ENCODE measurements at regions not wholly inside any gene's neighbourhood (a gene's known extent, or its start where the extent isn't known, plus 50 kb on each side); places are given as distances from the start of the nearest gene placed in this dataset.

DNA sequence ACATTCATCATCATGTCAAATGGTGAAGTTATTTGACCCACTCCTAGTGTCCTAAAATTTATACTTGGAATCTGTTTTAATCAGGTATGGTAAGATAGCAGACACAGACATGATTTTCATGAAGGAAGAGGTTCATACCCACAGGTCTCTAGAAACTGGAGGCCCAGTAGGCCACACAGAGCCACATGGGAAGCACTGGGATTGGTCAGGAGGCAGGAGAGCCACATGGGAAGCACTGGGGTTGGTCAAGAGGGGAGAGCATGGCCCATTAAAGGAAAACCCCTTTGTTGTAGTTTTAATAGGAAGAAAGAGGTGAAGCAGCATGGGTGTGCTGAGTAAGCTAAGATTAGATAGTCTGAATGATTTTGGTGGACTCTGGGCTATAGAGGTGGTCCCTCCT is 356.9 kb downstream of the MFSD1 start:
- DNase-seq (ENCODE audit: insufficient read length) (no peak), FAIRE-seq (no peak)
- TF ChIP-seq TAF1 (IDR thresholded peaks at IDR 0.05; ENCODE audit: borderline replicate concordance, low read depth, low read length) (no peak), POLR2A (IDR thresholded peaks at IDR 0.05; ENCODE audit: low read depth, low read length) (no peak), POLR2AphosphoS5 (IDR thresholded peaks at IDR 0.05; ENCODE audit: low read depth, low read length) (no peak)

DNA sequence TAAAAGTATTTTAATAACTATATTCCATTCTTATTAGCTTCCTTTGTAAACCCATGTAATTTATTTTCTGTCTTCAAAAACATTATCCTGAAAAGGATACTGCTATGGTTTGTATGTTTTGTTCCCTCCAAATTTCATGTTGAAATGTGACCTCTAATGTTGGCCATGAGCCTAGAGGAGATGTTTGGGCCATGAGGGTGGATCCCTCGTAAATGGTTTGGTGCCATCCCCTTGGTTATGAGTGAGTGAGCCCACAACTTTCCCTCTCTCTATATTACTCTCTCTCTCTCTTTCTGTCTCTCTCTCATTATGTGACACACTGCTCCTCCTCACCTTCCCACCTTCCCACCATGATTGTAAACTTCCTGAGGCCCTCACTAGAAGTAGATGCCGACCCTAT is 357.7 kb downstream of the MFSD1 start:
- FAIRE-seq (no peak), DNase-seq (ENCODE audit: insufficient read length) (no peak)
- TF ChIP-seq POLR2AphosphoS5 (IDR thresholded peaks at IDR 0.05; ENCODE audit: low read depth, low read length) (no peak), TAF1 (IDR thresholded peaks at IDR 0.05; ENCODE audit: borderline replicate concordance, low read depth, low read length) (no peak), POLR2A (IDR thresholded peaks at IDR 0.05; ENCODE audit: low read depth, low read length) (no peak)

DNA sequence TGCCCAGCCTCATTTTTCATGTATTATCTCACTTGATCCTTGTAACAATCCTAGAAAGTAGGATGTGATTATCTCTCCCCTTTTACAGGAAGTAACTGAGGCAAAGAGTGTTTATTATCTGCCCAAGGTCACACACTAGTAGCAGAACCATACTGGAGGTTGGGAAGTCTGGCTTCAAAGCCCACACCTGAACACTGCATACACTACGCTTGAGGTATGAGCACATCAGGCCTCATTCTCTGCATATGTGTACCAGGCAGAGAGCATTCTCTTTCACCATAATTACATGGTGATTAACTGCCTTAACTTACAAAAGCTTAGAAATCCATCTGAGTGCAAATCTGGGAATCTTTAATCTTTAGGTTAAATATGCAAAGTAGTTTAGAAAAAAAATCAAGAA is 361.8 kb downstream of the MFSD1 start:
- no peak for DNase-seq (ENCODE audit: insufficient read length)
- no peak for TF ChIP-seq TAF1 (IDR thresholded peaks at IDR 0.05; ENCODE audit: borderline replicate concordance, low read depth, low read length)
- TF ChIP-seq POLR2AphosphoS5 (IDR thresholded peaks at IDR 0.05; ENCODE audit: low read depth, low read length): no peak
- no peak for TF ChIP-seq POLR2A (IDR thresholded peaks at IDR 0.05; ENCODE audit: low read depth, low read length)
- no peak for FAIRE-seq

DNA sequence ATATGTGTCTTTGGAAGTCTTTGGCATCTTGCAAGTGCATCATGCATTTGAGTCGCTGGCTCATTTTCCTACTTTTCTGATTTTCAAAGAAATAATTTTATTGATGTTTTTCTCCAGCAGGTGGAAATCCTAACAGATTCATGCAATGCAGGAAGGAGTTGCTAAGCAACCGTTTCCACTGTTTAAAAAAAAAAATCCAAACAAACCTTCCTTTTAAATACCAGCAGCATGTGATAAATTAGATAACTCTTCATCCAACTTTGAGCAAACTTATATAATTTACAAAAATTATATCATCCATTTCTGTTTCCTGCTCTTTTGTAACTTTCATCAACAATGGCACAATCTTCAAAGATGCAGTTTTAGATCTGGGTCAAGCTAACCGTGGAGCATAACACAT is 364.1 kb downstream of the MFSD1 start:
- DNase-seq (ENCODE audit: insufficient read length) (no peak), FAIRE-seq (no peak)
- no peak for TF ChIP-seq TAF1 (IDR thresholded peaks at IDR 0.05; ENCODE audit: borderline replicate concordance, low read depth, low read length)
- TF ChIP-seq POLR2A (IDR thresholded peaks at IDR 0.05; ENCODE audit: low read depth, low read length): no peak
- no peak for TF ChIP-seq POLR2AphosphoS5 (IDR thresholded peaks at IDR 0.05; ENCODE audit: low read depth, low read length)

DNA sequence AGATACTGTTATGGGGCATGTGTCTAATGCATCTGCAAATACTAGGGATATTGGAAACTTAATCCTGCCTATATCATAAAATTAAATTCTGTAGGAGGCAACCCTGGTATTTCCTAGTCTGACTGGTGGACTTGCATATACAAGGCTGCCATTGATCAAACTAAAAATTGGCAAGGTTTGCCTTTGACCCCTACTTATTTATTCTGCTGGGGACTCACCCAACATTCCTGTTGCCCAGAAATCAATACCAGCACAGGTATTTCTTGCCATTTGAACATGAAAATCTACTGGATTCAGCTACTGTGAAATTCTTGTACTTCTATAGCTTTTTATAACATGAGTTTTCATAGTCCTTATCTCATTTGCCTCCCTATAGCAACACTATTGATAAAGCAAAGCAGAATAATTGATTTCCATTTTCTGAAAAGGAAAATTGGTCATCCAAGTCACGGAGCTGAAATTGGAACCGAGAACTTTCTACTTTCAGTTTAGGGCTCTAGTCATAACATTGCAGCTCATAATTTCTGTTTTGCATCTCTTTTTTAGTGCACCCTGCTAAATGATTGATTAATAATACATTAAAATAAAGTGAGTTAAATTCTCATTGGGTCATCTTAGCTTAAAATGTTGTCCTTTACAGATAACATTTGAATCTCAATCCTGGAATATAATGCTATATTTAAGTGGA is 365.2 kb downstream of the MFSD1 start:
- no peak for FAIRE-seq
- no peak for TF ChIP-seq POLR2AphosphoS5 (IDR thresholded peaks at IDR 0.05; ENCODE audit: low read depth, low read length)
- no peak for TF ChIP-seq TAF1 (IDR thresholded peaks at IDR 0.05; ENCODE audit: borderline replicate concordance, low read depth, low read length)
- no peak for TF ChIP-seq POLR2A (IDR thresholded peaks at IDR 0.05; ENCODE audit: low read depth, low read length)
- DNase-seq (ENCODE audit: insufficient read length): no peak

DNA sequence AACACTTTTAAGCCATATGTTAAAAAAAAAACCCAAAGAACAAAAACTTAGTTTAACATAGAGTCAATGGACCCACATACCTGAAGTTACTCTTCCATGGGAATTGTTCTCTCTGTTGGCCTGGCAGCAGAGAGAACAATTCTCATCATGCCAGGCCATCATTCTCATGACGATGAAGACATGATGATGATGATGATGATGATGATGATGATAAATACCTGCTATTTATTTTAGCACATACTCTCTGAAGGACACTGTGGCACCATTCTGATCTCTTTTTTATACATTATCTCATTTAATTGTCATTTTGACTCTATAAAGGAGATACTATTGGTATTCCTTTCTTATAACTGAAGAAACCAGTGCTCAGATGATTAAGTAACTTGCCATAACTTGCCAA is 366.9 kb downstream of the MFSD1 start:
- FAIRE-seq: no peak

DNA sequence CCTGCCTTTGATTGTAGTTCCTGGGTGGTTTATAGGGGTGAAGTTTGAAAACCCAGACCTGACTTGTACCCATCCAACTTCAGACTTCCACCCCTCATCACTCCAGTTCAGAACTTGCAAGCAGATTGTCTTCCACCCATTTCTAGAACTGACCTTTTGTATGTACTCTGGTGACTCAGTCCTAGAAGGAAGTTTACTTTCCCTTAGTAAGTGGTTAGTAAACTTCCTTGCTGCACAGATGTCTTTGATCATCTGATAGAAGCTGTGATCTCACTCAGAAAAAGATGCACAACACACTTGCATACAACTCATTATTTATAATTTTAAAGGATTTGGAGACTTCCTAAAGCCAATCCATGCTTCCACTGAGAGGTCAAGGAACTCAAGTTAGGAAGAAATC is 368.0 kb downstream of the MFSD1 start:
- FAIRE-seq (no peak), DNase-seq (ENCODE audit: insufficient read length) (no peak)
- no peak for TF ChIP-seq POLR2A (IDR thresholded peaks at IDR 0.05; ENCODE audit: low read depth, low read length)
- TF ChIP-seq TAF1 (IDR thresholded peaks at IDR 0.05; ENCODE audit: borderline replicate concordance, low read depth, low read length): no peak
- no peak for TF ChIP-seq POLR2AphosphoS5 (IDR thresholded peaks at IDR 0.05; ENCODE audit: low read depth, low read length)

More for the DNA sequence above, 366.9 kb downstream of the MFSD1 start:
- DNase-seq (ENCODE audit: insufficient read length): no peak
- TF ChIP-seq POLR2AphosphoS5 (IDR thresholded peaks at IDR 0.05; ENCODE audit: low read depth, low read length) (no peak), TAF1 (IDR thresholded peaks at IDR 0.05; ENCODE audit: borderline replicate concordance, low read depth, low read length) (no peak), POLR2A (IDR thresholded peaks at IDR 0.05; ENCODE audit: low read depth, low read length) (no peak)

DNA sequence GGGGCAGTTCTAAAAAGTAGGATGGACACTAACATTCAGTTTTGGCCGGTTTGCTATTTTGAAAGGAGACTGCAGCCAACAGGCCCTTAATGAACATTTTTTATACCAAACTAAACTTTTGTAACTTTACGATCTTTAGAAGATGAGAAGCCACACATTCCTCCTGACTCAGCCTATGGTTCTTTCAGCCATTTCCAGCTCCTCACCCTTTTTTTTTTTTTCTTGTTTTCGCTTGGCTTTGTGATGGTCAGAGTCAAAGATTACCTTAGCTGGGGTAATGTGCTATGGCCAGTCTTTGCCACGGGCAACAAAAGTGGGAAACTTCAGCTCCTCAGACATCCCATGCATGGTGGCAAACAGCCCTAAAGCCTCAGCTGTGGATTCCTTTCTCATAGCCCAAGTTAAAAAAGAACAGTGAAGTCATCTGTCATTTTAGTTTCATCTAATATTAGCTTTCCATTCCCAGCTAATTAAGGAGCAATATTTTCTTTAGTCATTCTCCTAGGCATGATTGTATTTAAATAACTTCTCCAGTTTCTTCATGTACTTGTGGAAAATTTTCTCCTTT is 368.7 kb downstream of the MFSD1 start:
- FAIRE-seq: no peak

DNA sequence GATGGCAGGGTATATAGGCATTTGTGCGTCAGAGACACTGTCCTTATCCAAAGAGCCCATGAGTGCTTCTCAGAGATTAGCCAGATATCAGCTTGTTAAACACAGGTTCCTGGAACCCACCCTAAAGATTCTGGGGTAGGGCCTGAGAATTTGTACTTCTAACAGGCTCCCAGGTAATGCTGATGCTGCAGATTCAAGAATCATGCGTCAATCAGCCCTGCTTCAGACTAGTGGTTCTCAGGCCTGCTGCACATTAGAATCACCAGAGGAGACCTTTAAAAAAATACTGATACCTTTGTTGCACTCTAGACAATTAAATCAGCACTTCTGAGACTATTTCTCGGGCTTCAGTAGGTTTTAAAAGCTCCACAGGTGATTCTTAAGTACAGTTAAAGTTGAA is 369.5 kb downstream of the MFSD1 start:
- FAIRE-seq: no peak
- TF ChIP-seq POLR2A (IDR thresholded peaks at IDR 0.05; ENCODE audit: low read depth, low read length) (no peak), TAF1 (IDR thresholded peaks at IDR 0.05; ENCODE audit: borderline replicate concordance, low read depth, low read length) (no peak), POLR2AphosphoS5 (IDR thresholded peaks at IDR 0.05; ENCODE audit: low read depth, low read length) (no peak)

More for the DNA sequence above, 368.7 kb downstream of the MFSD1 start:
- no peak for DNase-seq (ENCODE audit: insufficient read length)
- TF ChIP-seq POLR2A (IDR thresholded peaks at IDR 0.05; ENCODE audit: low read depth, low read length) (no peak), TAF1 (IDR thresholded peaks at IDR 0.05; ENCODE audit: borderline replicate concordance, low read depth, low read length) (no peak), POLR2AphosphoS5 (IDR thresholded peaks at IDR 0.05; ENCODE audit: low read depth, low read length) (no peak)

DNA sequence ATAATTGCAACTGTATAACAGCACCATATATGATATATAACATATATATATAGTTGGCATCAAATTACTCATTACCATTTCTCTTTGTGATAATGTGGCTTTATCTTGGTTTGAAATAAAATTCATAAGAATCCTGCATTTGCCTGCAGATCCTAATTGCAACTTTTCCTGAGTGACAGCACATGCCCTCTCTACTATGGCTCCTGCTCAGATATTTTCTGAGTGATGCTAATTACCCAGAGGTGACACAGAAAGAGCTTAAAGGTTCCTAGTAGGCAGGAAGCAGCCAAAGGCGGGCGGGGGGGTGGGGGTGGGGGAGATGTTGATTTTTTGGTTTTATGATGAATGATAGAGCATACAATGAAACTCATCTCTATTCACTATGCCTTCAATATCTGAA is 370.6 kb downstream of the MFSD1 start:
- DNase-seq (ENCODE audit: insufficient read length): no peak
- no peak for FAIRE-seq
- TF ChIP-seq POLR2A (IDR thresholded peaks at IDR 0.05; ENCODE audit: low read depth, low read length) (no peak), TAF1 (IDR thresholded peaks at IDR 0.05; ENCODE audit: borderline replicate concordance, low read depth, low read length) (no peak), POLR2AphosphoS5 (IDR thresholded peaks at IDR 0.05; ENCODE audit: low read depth, low read length) (no peak)

More for the DNA sequence above, 369.5 kb downstream of the MFSD1 start:
- DNase-seq (ENCODE audit: insufficient read length): no peak

DNA sequence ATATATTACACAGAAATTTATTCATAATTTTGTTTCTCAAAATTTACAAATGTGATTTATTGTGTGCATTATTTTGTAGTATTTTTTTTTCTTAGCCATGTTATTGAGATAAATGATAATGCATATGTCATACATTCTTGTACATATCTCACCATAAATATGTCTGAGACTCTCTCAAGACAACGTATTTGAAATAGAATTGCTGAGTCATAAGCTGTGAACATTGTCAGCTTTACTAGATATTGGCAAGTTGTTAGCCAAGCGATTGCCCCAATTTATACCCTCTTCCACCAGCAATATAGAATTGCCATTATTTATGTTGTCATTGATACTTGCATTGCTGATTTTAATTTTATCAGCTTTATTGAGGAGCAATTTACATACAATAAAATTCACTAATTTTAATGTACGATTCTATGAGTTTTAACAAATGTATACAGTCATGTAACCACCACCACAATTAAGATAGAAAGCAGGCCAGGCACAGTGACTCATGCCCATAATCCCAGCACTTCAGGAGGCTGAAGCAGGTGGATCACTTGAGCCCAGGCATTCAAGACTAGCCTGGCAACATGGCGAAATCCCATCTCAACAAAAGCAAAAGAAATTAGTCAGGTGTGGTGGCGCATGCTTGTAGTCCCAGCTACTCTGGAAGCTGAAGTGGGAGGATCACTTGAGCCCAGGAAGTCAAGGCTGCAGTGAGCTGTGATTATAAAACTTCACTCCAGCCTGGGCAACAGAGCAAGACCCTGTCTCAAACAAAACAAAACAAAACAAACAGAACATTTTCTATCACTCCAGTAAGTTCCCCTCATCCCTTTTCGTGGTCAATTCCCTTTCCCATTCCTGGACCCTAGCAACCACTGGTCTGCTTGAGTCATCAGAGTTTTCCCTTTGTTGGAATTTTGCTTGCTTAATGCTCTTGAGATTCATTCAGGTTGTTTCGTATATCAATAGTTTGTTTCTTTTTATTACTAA is 373.1 kb downstream of the MFSD1 start:
- no peak for TF ChIP-seq POLR2A (IDR thresholded peaks at IDR 0.05; ENCODE audit: low read depth, low read length)
- TF ChIP-seq POLR2AphosphoS5 (IDR thresholded peaks at IDR 0.05; ENCODE audit: low read depth, low read length): no peak
- TF ChIP-seq TAF1 (IDR thresholded peaks at IDR 0.05; ENCODE audit: borderline replicate concordance, low read depth, low read length): no peak
- FAIRE-seq: no peak

More for the DNA sequence above, 373.1 kb downstream of the MFSD1 start:
- no peak for DNase-seq (ENCODE audit: insufficient read length)

Data from GM12892 (cell line).